Stimulated activated memory B cell treated with anti-CD40 and anti-IgM and Interleukin-4, amounts not matched to agents 10 μg/mL and 1 μg/mL and 100 μg/mL, for 72 hours (primary cell): ENCODE measurements at regions not wholly inside any gene's neighbourhood (a gene's known extent, or its start where the extent isn't known, plus 50 kb on each side); places are given as distances from the start of the nearest gene placed in this dataset.

Source experiments
- ATAC-seq: fragments of 150-1000 bp; cut with Tn5 transposase; 2 replicates; pipeline ENCODE4 v1.10.0; 2021
- H3K27ac Mint-ChIP-seq: one replicate; pipeline ENCODE4 v1.8.0; 2022; ENCODE audit warnings: mild to moderate bottlenecking, mixed read lengths
- H3K27me3 Mint-ChIP-seq: one replicate; pipeline ENCODE4 v1.8.0; 2022; ENCODE audit warnings: mixed read lengths
- H3K36me3 Mint-ChIP-seq: one replicate; pipeline ENCODE4 v1.8.0; 2022; ENCODE audit warnings: mixed read lengths
- H3K4me1 Mint-ChIP-seq: one replicate; pipeline ENCODE4 v1.8.0; 2022; ENCODE audit warnings: mixed read lengths
- H3K4me3 Mint-ChIP-seq: one replicate; pipeline ENCODE4 v1.8.0; 2022; ENCODE audit warnings: mild to moderate bottlenecking, moderate library complexity, mixed read lengths
- H3K9me3 Mint-ChIP-seq: one replicate; pipeline ENCODE4 v1.8.0; 2022; ENCODE audit warnings: mixed read lengths

- H3K4me3 Mint-ChIP-seq, result no peak overlapping the region
- H3K27me3 Mint-ChIP-seq, result peaks cover 22% of the 10 kb centered on the region
- no peaks in the 10 kb centered on the region for H3K9me3 Mint-ChIP-seq
- H3K4me1 Mint-ChIP-seq, result no peaks in the 10 kb centered on the region
- ATAC-seq, result no peak
- no peak overlapping the region for H3K27ac Mint-ChIP-seq
- no peaks in the 10 kb centered on the region for H3K36me3 Mint-ChIP-seq
Measured at GRCh38 chr1:38125837-38126520, 79.4 kb upstream of the POU3F1 start.

- Mint-ChIP-seq H3K9me3 (no peaks in the 10 kb centered on the region), H3K36me3 (no peaks in the 10 kb centered on the region), H3K27me3 (peaks cover 12% of the 10 kb centered on the region), H3K27ac (no peak overlapping the region), H3K4me1 (no peaks in the 10 kb centered on the region), H3K4me3 (no peak overlapping the region)
- no peak for ATAC-seq
Measured at GRCh38 chr1:38125016-38125415, 78.4 kb upstream of the POU3F1 start.

- H3K36me3 Mint-ChIP-seq, result no peaks in the 10 kb centered on the region
- no peak overlapping the region for H3K4me3 Mint-ChIP-seq
- no peaks in the 10 kb centered on the region for H3K4me1 Mint-ChIP-seq
- no peaks in the 10 kb centered on the region for H3K9me3 Mint-ChIP-seq
- no peak overlapping the region for H3K27ac Mint-ChIP-seq
- ATAC-seq, result no peak
- H3K27me3 Mint-ChIP-seq, result no peaks in the 10 kb centered on the region
Measured at GRCh38 chr1:38123356-38124135, 77.0 kb upstream of the POU3F1 start.

GRCh38 chr1:38121231-38121680 lies 74.7 kb upstream of the POU3F1 start:
- H3K4me3 Mint-ChIP-seq, result no peak overlapping the region
- H3K36me3 Mint-ChIP-seq, result no peaks in the 10 kb centered on the region
- no peaks in the 10 kb centered on the region for H3K27me3 Mint-ChIP-seq
- H3K4me1 Mint-ChIP-seq, result no peaks in the 10 kb centered on the region
- H3K9me3 Mint-ChIP-seq, result no peaks in the 10 kb centered on the region
- no peak for ATAC-seq
- H3K27ac Mint-ChIP-seq, result no peak overlapping the region

- Mint-ChIP-seq H3K4me1 (no peaks in the 10 kb centered on the region), H3K4me3 (no peak overlapping the region), H3K27me3 (no peaks in the 10 kb centered on the region), H3K36me3 (no peaks in the 10 kb centered on the region), H3K27ac (no peak overlapping the region), H3K9me3 (no peaks in the 10 kb centered on the region)
- ATAC-seq, result no peak
Measured at GRCh38 chr1:38120552-38121230, 74.1 kb upstream of the POU3F1 start.

- no peak overlapping the region for H3K27ac Mint-ChIP-seq
- no peaks in the 10 kb centered on the region for H3K36me3 Mint-ChIP-seq
- no peaks in the 10 kb centered on the region for H3K27me3 Mint-ChIP-seq
- H3K4me1 Mint-ChIP-seq, result no peaks in the 10 kb centered on the region
- no peak for ATAC-seq
- H3K9me3 Mint-ChIP-seq, result no peaks in the 10 kb centered on the region
- no peak overlapping the region for H3K4me3 Mint-ChIP-seq
Measured at GRCh38 chr1:38118976-38119375, 72.4 kb upstream of the POU3F1 start.

- Mint-ChIP-seq H3K27ac (no peak overlapping the region), H3K4me3 (no peak overlapping the region), H3K36me3 (no peaks in the 10 kb centered on the region), H3K27me3 (no peaks in the 10 kb centered on the region), H3K4me1 (no peaks in the 10 kb centered on the region), H3K9me3 (no peaks in the 10 kb centered on the region)
- no peak for ATAC-seq
Measured at GRCh38 chr1:38117444-38117887, 70.9 kb upstream of the POU3F1 start.

- Mint-ChIP-seq H3K27me3 (no peaks in the 10 kb centered on the region), H3K4me1 (no peaks in the 10 kb centered on the region), H3K36me3 (no peaks in the 10 kb centered on the region), H3K27ac (no peak overlapping the region), H3K4me3 (no peak overlapping the region), H3K9me3 (no peaks in the 10 kb centered on the region)
- ATAC-seq, result no peak
Measured at GRCh38 chr1:38115682-38116202, 69.1 kb upstream of the POU3F1 start.

GRCh38 chr1:38115226-38115625 lies 68.6 kb upstream of the POU3F1 start:
- H3K27ac Mint-ChIP-seq, result no peak overlapping the region
- no peaks in the 10 kb centered on the region for H3K9me3 Mint-ChIP-seq
- H3K36me3 Mint-ChIP-seq, result no peaks in the 10 kb centered on the region
- no peak for ATAC-seq
- no peaks in the 10 kb centered on the region for H3K27me3 Mint-ChIP-seq
- no peak overlapping the region for H3K4me3 Mint-ChIP-seq
- no peaks in the 10 kb centered on the region for H3K4me1 Mint-ChIP-seq

GRCh38 chr1:38114241-38115026 lies 67.8 kb upstream of the POU3F1 start:
- H3K9me3 Mint-ChIP-seq, result no peaks in the 10 kb centered on the region
- no peaks in the 10 kb centered on the region for H3K4me1 Mint-ChIP-seq
- no peak overlapping the region for H3K4me3 Mint-ChIP-seq
- no peak overlapping the region for H3K27ac Mint-ChIP-seq
- no peak for ATAC-seq
- H3K36me3 Mint-ChIP-seq, result no peaks in the 10 kb centered on the region
- H3K27me3 Mint-ChIP-seq, result no peaks in the 10 kb centered on the region

- H3K9me3 Mint-ChIP-seq, result no peaks in the 10 kb centered on the region
- no peaks in the 10 kb centered on the region for H3K36me3 Mint-ChIP-seq
- H3K27ac Mint-ChIP-seq, result no peak overlapping the region
- no peaks in the 10 kb centered on the region for H3K27me3 Mint-ChIP-seq
- H3K4me3 Mint-ChIP-seq, result no peak overlapping the region
- ATAC-seq, result no peak
- no peaks in the 10 kb centered on the region for H3K4me1 Mint-ChIP-seq
Measured at GRCh38 chr1:38113159-38113666, 66.6 kb upstream of the POU3F1 start.

GRCh38 chr1:38111589-38111988 lies 65.0 kb upstream of the POU3F1 start:
- Mint-ChIP-seq H3K27ac (no peak overlapping the region), H3K9me3 (no peaks in the 10 kb centered on the region), H3K4me1 (peaks cover 6% of the 10 kb centered on the region), H3K4me3 (no peak overlapping the region), H3K36me3 (no peaks in the 10 kb centered on the region), H3K27me3 (no peaks in the 10 kb centered on the region)
- ATAC-seq, result no peak

GRCh38 chr1:38105267-38105666 lies 58.7 kb upstream of the POU3F1 start:
- no peak overlapping the region for H3K4me3 Mint-ChIP-seq
- no peak overlapping the region for H3K27ac Mint-ChIP-seq
- no peaks in the 10 kb centered on the region for H3K27me3 Mint-ChIP-seq
- H3K36me3 Mint-ChIP-seq, result no peaks in the 10 kb centered on the region
- ATAC-seq, result no peak
- peaks cover 8% of the 10 kb centered on the region for H3K4me1 Mint-ChIP-seq
- H3K9me3 Mint-ChIP-seq, result no peaks in the 10 kb centered on the region

GRCh38 chr1:38102636-38103035 lies 56.0 kb upstream of the POU3F1 start:
- no peak for ATAC-seq
- H3K4me1 Mint-ChIP-seq, result peaks cover 8% of the 10 kb centered on the region
- no peak overlapping the region for H3K27ac Mint-ChIP-seq

More at GRCh38 chr1:38102636-38103035, 56.0 kb upstream of the POU3F1 start:
- Mint-ChIP-seq H3K27me3 (no peaks in the 10 kb centered on the region), H3K36me3 (no peaks in the 10 kb centered on the region), H3K4me3 (no peak overlapping the region), H3K9me3 (no peaks in the 10 kb centered on the region)
